ENCODE measurements at regions not wholly inside any gene's neighbourhood (a gene's known extent, or its start where the extent isn't known, plus 50 kb on each side); places are given as distances from the start of the nearest gene placed in this dataset.

GRCh38 chr2:762646-763045 lies 85.4 kb upstream of the TMEM18 start:
- TF ChIP-seq, protein P1, sequence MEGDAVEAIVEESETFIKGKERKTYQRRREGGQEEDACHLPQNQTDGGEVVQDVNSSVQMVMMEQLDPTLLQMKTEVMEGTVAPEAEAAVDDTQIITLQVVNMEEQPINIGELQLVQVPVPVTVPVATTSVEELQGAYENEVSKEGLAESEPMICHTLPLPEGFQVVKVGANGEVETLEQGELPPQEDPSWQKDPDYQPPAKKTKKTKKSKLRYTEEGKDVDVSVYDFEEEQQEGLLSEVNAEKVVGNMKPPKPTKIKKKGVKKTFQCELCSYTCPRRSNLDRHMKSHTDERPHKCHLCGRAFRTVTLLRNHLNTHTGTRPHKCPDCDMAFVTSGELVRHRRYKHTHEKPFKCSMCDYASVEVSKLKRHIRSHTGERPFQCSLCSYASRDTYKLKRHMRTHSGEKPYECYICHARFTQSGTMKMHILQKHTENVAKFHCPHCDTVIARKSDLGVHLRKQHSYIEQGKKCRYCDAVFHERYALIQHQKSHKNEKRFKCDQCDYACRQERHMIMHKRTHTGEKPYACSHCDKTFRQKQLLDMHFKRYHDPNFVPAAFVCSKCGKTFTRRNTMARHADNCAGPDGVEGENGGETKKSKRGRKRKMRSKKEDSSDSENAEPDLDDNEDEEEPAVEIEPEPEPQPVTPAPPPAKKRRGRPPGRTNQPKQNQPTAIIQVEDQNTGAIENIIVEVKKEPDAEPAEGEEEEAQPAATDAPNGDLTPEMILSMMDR (IDR thresholded peaks at IDR 0.05; ENCODE audit: extremely low read depth, missing control alignments), result no peak
- DNase-seq (ENCODE audit: low spot score), result no peak

DNA sequence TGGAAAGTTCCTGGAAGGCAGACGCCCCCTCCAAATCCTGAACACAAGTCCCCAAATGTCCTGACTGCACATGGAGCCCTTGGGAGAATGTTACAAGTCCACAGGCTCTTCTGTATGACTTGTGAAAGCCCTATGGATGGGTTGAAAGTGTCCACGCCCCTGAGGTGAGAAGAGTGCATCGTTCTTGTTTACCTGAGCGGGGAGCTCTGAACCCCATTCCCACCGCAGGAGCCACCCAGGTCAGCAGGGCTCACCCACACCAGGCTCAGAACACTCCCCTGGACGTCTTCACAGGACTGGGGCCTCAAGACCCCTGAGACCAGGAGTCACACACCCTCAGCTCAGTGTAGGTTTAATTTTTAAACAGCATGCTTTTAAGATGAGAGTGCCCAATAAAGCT lies 84.2 kb upstream of the TMEM18 start:
- TF ChIP-seq, protein P1 (IDR thresholded peaks at IDR 0.05; ENCODE audit: extremely low read depth, missing control alignments), result no peak
- DNase-seq (ENCODE audit: low spot score), result no peak

- TF ChIP-seq, protein P1 (IDR thresholded peaks at IDR 0.05; ENCODE audit: extremely low read depth, missing control alignments), result no peak
- no peak for DNase-seq (ENCODE audit: low spot score)
Observed at GRCh38 chr2:760001-760400, 82.8 kb upstream of the TMEM18 start.

DNA sequence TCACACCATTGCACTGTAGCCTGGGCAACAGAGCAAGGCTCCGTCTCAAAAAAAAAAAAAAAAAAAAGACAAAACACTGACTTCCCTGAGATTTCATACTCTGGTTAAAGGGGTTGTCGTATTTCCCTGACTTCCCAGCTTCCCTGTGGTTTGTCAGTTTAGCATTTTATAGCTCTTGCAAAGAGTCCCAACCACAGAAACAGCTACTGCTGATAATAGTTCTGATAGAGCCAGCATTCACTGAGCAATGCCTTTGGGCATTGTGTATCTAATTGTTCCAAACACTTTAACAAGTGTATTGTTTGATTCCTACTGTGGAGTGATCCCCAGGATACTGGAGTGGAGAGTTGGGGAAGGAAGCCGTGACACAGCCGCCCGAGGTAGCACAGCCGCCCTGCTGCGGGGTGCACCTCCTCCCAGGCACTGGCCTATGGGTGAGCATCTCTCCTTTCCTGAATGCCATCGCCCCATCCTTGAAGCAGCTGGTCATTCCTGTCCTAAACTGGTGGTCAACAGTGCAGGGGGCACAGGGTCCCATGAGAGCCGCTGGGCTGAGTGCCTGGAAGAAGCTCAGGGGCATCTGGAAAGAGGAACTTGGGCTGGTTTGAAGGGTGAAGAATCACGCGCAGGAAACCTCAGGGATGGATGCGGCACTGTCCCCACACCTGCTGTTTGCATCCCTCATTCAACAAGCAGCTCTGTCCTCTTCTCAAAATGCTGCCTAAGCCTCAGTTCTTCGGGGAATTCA lies 81.0 kb upstream of the TMEM18 start:
- no peak for DNase-seq (ENCODE audit: low spot score)
- TF ChIP-seq, protein P1 (IDR thresholded peaks at IDR 0.05; ENCODE audit: extremely low read depth, missing control alignments), result no peak

- DNase-seq (ENCODE audit: low spot score), result no peak
- TF ChIP-seq, protein P1 (IDR thresholded peaks at IDR 0.05; ENCODE audit: extremely low read depth, missing control alignments), result no peak
Observed at GRCh38 chr2:753123-753522, 75.9 kb upstream of the TMEM18 start.

- TF ChIP-seq, protein P1 (IDR thresholded peaks at IDR 0.05; ENCODE audit: extremely low read depth, missing control alignments), result no peak
- DNase-seq (ENCODE audit: low spot score), result no peak
Observed at GRCh38 chr2:751474-751873, 74.3 kb upstream of the TMEM18 start.

- TF ChIP-seq, protein P1 (IDR thresholded peaks at IDR 0.05; ENCODE audit: extremely low read depth, missing control alignments), result no peak
- DNase-seq (ENCODE audit: low spot score), result no peak
Observed at GRCh38 chr2:750628-751027, 73.4 kb upstream of the TMEM18 start.

Measured in GM20000 (cell line).